Activated CD4-positive, alpha-beta T cell treated with anti-CD3 and anti-CD28 coated beads, Interleukin-2, amount 50 U/mL, for 48 hours (primary cell): ENCODE measurements at regions not wholly inside any gene's neighbourhood (a gene's known extent, or its start where the extent isn't known, plus 50 kb on each side); places are given as distances from the start of the nearest gene placed in this dataset.
"Not testable (repeated sequence)": the region's sequence is repeated elsewhere in the genome, so short reads cannot be mapped to it uniquely, and the experiment has no call there.

Source experiments
- DNase-seq, 2 experiments: peaks; one replicate each; pipeline ENCODE4 v3.0.0-alpha.2; 2020

GRCh38 chr16:26809461-26809860, 257.3 kb upstream of the C16orf82 start:
- DNase-seq = no peak

GRCh38 chr16:26816266-26816665, 250.5 kb upstream of the C16orf82 start:
- no peak for DNase-seq

- no peak for DNase-seq
Observed at GRCh38 chr16:26816885-26817571, 249.7 kb upstream of the C16orf82 start.

- no peak for DNase-seq
Observed at GRCh38 chr16:26818393-26818792, 248.3 kb upstream of the C16orf82 start.

- DNase-seq = no peak
Observed at GRCh38 chr16:26824469-26824868, 242.3 kb upstream of the C16orf82 start.

GRCh38 chr16:26826500-26826899, 240.2 kb upstream of the C16orf82 start:
- DNase-seq = no peak

- DNase-seq = no peak
Observed at GRCh38 chr16:26827386-26827785, 239.3 kb upstream of the C16orf82 start.

GRCh38 chr16:26830428-26831127, 236.1 kb upstream of the C16orf82 start:
- DNase-seq = no peak

GRCh38 chr16:26836114-26836513, 230.6 kb upstream of the C16orf82 start:
- DNase-seq = not testable (repeated sequence)

GRCh38 chr16:26838931-26839330, 227.8 kb upstream of the C16orf82 start:
- DNase-seq = no peak

GRCh38 chr16:26840691-26841090, 226.0 kb upstream of the C16orf82 start:
- DNase-seq = no peak

GRCh38 chr16:26856271-26856670, 210.5 kb upstream of the C16orf82 start:
- no peak for DNase-seq

GRCh38 chr16:26856791-26857190, 209.9 kb upstream of the C16orf82 start:
- no peak for DNase-seq

- DNase-seq = no peak
Observed at GRCh38 chr16:26857371-26857770, 209.4 kb upstream of the C16orf82 start.

GRCh38 chr16:26860506-26860905, 206.2 kb upstream of the C16orf82 start:
- no peak for DNase-seq

- no peak for DNase-seq
Observed at GRCh38 chr16:26863931-26864330, 202.8 kb upstream of the C16orf82 start.

GRCh38 chr16:26874318-26874717, 192.4 kb upstream of the C16orf82 start:
- DNase-seq = not testable (repeated sequence)

GRCh38 chr16:26877421-26877820, 189.3 kb upstream of the C16orf82 start:
- no peak for DNase-seq

- DNase-seq = no peak
Observed at GRCh38 chr16:26885674-26886073, 181.1 kb upstream of the C16orf82 start.

- no peak for DNase-seq
Observed at GRCh38 chr16:26889740-26890139, 177.0 kb upstream of the C16orf82 start.

- no peak for DNase-seq
Observed at GRCh38 chr16:26898200-26898599, 168.5 kb upstream of the C16orf82 start.

GRCh38 chr16:26901196-26901861, 165.4 kb upstream of the C16orf82 start:
- DNase-seq = no peak

GRCh38 chr16:26901983-26902382, 164.7 kb upstream of the C16orf82 start:
- DNase-seq = no peak

GRCh38 chr16:26905336-26905735, 161.4 kb upstream of the C16orf82 start:
- no peak for DNase-seq
